ENCODE measurements at regions not wholly inside any gene's neighbourhood (a gene's known extent, or its start where the extent isn't known, plus 50 kb on each side); places are given as distances from the start of the nearest gene placed in this dataset.

GRCh38 chr2:241952816-241953215 lies 83.3 kb downstream of the RTP5 start:
- TF ChIP-seq SIN3A (IDR thresholded peaks at IDR 0.05; ENCODE audit: borderline replicate concordance, insufficient read depth, low read length) (no peak), TAF1 (IDR thresholded peaks at IDR 0.05; ENCODE audit: borderline replicate concordance, insufficient read depth, low read length) (no peak), POLR2AphosphoS5 (IDR thresholded peaks at IDR 0.05; ENCODE audit: low read depth, low read length) (no peak), REST (IDR thresholded peaks at IDR 0.05; ENCODE audit: insufficient read depth in 1 of 2, low read depth in 2 of 2, low read length in 2 of 2) (no peak), FOXP2 (optimal IDR thresholded peaks at IDR 0.05; ENCODE audit: borderline replicate concordance, extremely low read depth, extremely low read length, insufficient read depth) (no peak)

GRCh38 chr2:241953324-241953928 lies 83.9 kb downstream of the RTP5 start:
- TF ChIP-seq TAF1 (IDR thresholded peaks at IDR 0.05; ENCODE audit: borderline replicate concordance, insufficient read depth, low read length) (no peak), FOXP2 (optimal IDR thresholded peaks at IDR 0.05; ENCODE audit: borderline replicate concordance, extremely low read depth, extremely low read length, insufficient read depth) (no peak), SIN3A (IDR thresholded peaks at IDR 0.05; ENCODE audit: borderline replicate concordance, insufficient read depth, low read length) (no peak), REST (IDR thresholded peaks at IDR 0.05; ENCODE audit: insufficient read depth in 1 of 2, low read depth in 2 of 2, low read length in 2 of 2) (no peak), POLR2AphosphoS5 (IDR thresholded peaks at IDR 0.05; ENCODE audit: low read depth, low read length) (no peak)

GRCh38 chr2:241956521-241957110 lies 87.1 kb downstream of the RTP5 start:
- TF ChIP-seq POLR2AphosphoS5 (IDR thresholded peaks at IDR 0.05; ENCODE audit: low read depth, low read length) (no peak), FOXP2 (optimal IDR thresholded peaks at IDR 0.05; ENCODE audit: borderline replicate concordance, extremely low read depth, extremely low read length, insufficient read depth) (no peak), SIN3A (IDR thresholded peaks at IDR 0.05; ENCODE audit: borderline replicate concordance, insufficient read depth, low read length) (no peak), REST (IDR thresholded peaks at IDR 0.05; ENCODE audit: insufficient read depth in 1 of 2, low read depth in 2 of 2, low read length in 2 of 2) (no peak), TAF1 (IDR thresholded peaks at IDR 0.05; ENCODE audit: borderline replicate concordance, insufficient read depth, low read length) (no peak)

- TF ChIP-seq TAF1 (IDR thresholded peaks at IDR 0.05; ENCODE audit: borderline replicate concordance, insufficient read depth, low read length) (no peak), POLR2AphosphoS5 (IDR thresholded peaks at IDR 0.05; ENCODE audit: low read depth, low read length) (no peak), FOXP2 (optimal IDR thresholded peaks at IDR 0.05; ENCODE audit: borderline replicate concordance, extremely low read depth, extremely low read length, insufficient read depth) (no peak)
These were observed 87.7 kb downstream of the RTP5 start for GRCh38 chr2:241957276-241957675.

- TF ChIP-seq FOXP2 (optimal IDR thresholded peaks at IDR 0.05; ENCODE audit: borderline replicate concordance, extremely low read depth, extremely low read length, insufficient read depth) = no peak
- no peak for TF ChIP-seq SIN3A (IDR thresholded peaks at IDR 0.05; ENCODE audit: borderline replicate concordance, insufficient read depth, low read length)
These were observed 89.5 kb downstream of the RTP5 start for GRCh38 chr2:241958818-241959545.
